Jurkat, Clone E6-1 (cell line): ENCODE measurements at regions not wholly inside any gene's neighbourhood (a gene's known extent, or its start where the extent isn't known, plus 50 kb on each side); places are given as distances from the start of the nearest gene placed in this dataset.

Source experiments
- DNase-seq: peaks from one replicate; pipeline ENCODE4 v3.0.0-alpha.2; 2011; ENCODE audit warnings: low read depth, low spot score
- H3K4me3 ChIP-seq: 2 replicates; pipeline ENCODE4 v1.5.1; 2011; ENCODE audit warnings: mild to moderate bottlenecking, low read length, control low read depth, moderate library complexity

- no peak overlapping the region for H3K4me3 ChIP-seq
Measured at GRCh38 chr13:105655046-105655445, 880.4 kb downstream of the EFNB2 start.

GRCh38 chr13:105643966-105644365 is 891.5 kb downstream of the EFNB2 start:
- H3K4me3 ChIP-seq, result no peak overlapping the region
- no peak for DNase-seq

More at GRCh38 chr13:105655046-105655445, 880.4 kb downstream of the EFNB2 start:
- no peak for DNase-seq

GRCh38 chr13:105642511-105642958 is 892.9 kb downstream of the EFNB2 start:
- no peak for DNase-seq
- H3K4me3 ChIP-seq, result no peak overlapping the region

GRCh38 chr13:105641121-105641520 is 894.3 kb downstream of the EFNB2 start:
- H3K4me3 ChIP-seq, result no peak overlapping the region
- no peak for DNase-seq

GRCh38 chr13:105638426-105638825 is 897.0 kb downstream of the EFNB2 start:
- no peak for DNase-seq

GRCh38 chr13:105634059-105634458 is 901.4 kb downstream of the EFNB2 start:
- H3K4me3 ChIP-seq, result no peak overlapping the region
- no peak for DNase-seq

More at GRCh38 chr13:105638426-105638825, 897.0 kb downstream of the EFNB2 start:
- H3K4me3 ChIP-seq, result no peak overlapping the region

- no peak for DNase-seq
- no peak overlapping the region for H3K4me3 ChIP-seq
Measured at GRCh38 chr13:105630431-105630830, 905.0 kb downstream of the EFNB2 start.

GRCh38 chr13:105627270-105627669 is 908.2 kb downstream of the EFNB2 start:
- H3K4me3 ChIP-seq, result no peak overlapping the region
- no peak for DNase-seq

- H3K4me3 ChIP-seq, result no peak overlapping the region
Measured at GRCh38 chr13:105625691-105626090, 909.8 kb downstream of the EFNB2 start.

GRCh38 chr13:105616333-105617075 is 919.0 kb downstream of the EFNB2 start:
- no peak overlapping the region for H3K4me3 ChIP-seq
- DNase-seq, result no peak

More at GRCh38 chr13:105625691-105626090, 909.8 kb downstream of the EFNB2 start:
- no peak for DNase-seq

- no peak for DNase-seq
- H3K4me3 ChIP-seq, result no peak overlapping the region
Measured at GRCh38 chr13:105612541-105612940, 922.9 kb downstream of the EFNB2 start.

GRCh38 chr13:105611424-105611823 is 924.0 kb downstream of the EFNB2 start:
- H3K4me3 ChIP-seq, result no peak overlapping the region
- no peak for DNase-seq

- no peak for DNase-seq
Measured at GRCh38 chr13:105608104-105608503, 927.4 kb downstream of the EFNB2 start.

GRCh38 chr13:105607426-105607825 is 928.0 kb downstream of the EFNB2 start:
- no peak for DNase-seq

More at GRCh38 chr13:105608104-105608503, 927.4 kb downstream of the EFNB2 start:
- H3K4me3 ChIP-seq, result no peak overlapping the region

GRCh38 chr13:105607016-105607415 is 928.4 kb downstream of the EFNB2 start:
- H3K4me3 ChIP-seq, result no peak overlapping the region
- DNase-seq, result no peak

More at GRCh38 chr13:105607426-105607825, 928.0 kb downstream of the EFNB2 start:
- no peak overlapping the region for H3K4me3 ChIP-seq

GRCh38 chr13:105602956-105603670 is 932.3 kb downstream of the EFNB2 start:
- H3K4me3 ChIP-seq, result no peak overlapping the region
- no peak for DNase-seq

GRCh38 chr13:105599477-105600037 is 935.9 kb downstream of the EFNB2 start:
- DNase-seq, result no peak
- H3K4me3 ChIP-seq, result no peak overlapping the region

- DNase-seq, result no peak
- H3K4me3 ChIP-seq, result no peak overlapping the region
Measured at GRCh38 chr13:105598529-105598928, 936.9 kb downstream of the EFNB2 start.

GRCh38 chr13:105597573-105597972 is 937.9 kb downstream of the EFNB2 start:
- DNase-seq, result no peak
- no peak overlapping the region for H3K4me3 ChIP-seq

GRCh38 chr13:105595471-105595870 is 940.0 kb downstream of the EFNB2 start:
- no peak overlapping the region for H3K4me3 ChIP-seq
- no peak for DNase-seq
